RWPE2 (cell line): ENCODE measurements at regions not wholly inside any gene's neighbourhood (a gene's known extent, or its start where the extent isn't known, plus 50 kb on each side); places are given as distances from the start of the nearest gene placed in this dataset.

Source experiments
- ATAC-seq: fragments of 200-7000 bp; cut with Tn5 transposase; 3 replicates; pipeline ENCODE4 v1.9.1; 2021; ENCODE audit warnings: low read depth
- DNase-seq: peaks from one replicate; pipeline ENCODE4 v3.0.0-alpha.2; 2020; ENCODE audit warnings: low spot score
- H3K27ac ChIP-seq: fragments of 450-650 bp; 2 replicates; pipeline ENCODE4 v1.5.1; 2017; ENCODE audit warnings: mild to moderate bottlenecking; ENCODE audit not compliant: poor library complexity, severe bottlenecking
- H3K27me3 ChIP-seq: fragments of 250-450 bp; sonication (Bioruptor Pico); 2 replicates; pipeline ENCODE4 v1.5.1; 2021; ENCODE audit warnings: mild to moderate bottlenecking, moderate library complexity; ENCODE audit not compliant: insufficient read depth, poor library complexity, severe bottlenecking
- H3K36me3 ChIP-seq: fragments of 250-450 bp; sonication (Bioruptor Pico); 2 replicates; pipeline ENCODE4 v1.5.1; 2020; ENCODE audit warnings: low read depth, mild to moderate bottlenecking, moderate library complexity
- H3K4me1 ChIP-seq: fragments of 250-450 bp; sonication (Bioruptor Pico); 2 replicates; pipeline ENCODE4 v1.5.1; 2021; ENCODE audit warnings: mild to moderate bottlenecking, moderate library complexity; ENCODE audit not compliant: insufficient read depth, poor library complexity, severe bottlenecking
- H3K4me3 ChIP-seq: fragments of 250-450 bp; sonication (Bioruptor Pico); 2 replicates; pipeline ENCODE4 v1.5.1; 2021; ENCODE audit warnings: mild to moderate bottlenecking, moderate library complexity; ENCODE audit not compliant: severe bottlenecking
- H3K9me3 ChIP-seq: fragments of 250-450 bp; sonication (Bioruptor Pico); 2 replicates; pipeline ENCODE4 v1.5.1; 2021; ENCODE audit warnings: mild to moderate bottlenecking, moderate library complexity; ENCODE audit not compliant: severe bottlenecking
- TF ChIP-seq, protein P1 (sequence below): fragments of 450-650 bp; IDR thresholded peaks from one replicate; pipeline ENCODE4 v1.5.1; 2017; ENCODE audit warnings: mild to moderate bottlenecking, moderate library complexity; ENCODE audit not compliant: poor library complexity, severe bottlenecking

GRCh38 chr6:145175470-145175869, 559.9 kb downstream of the EPM2A start:
- ATAC-seq (no peak), DNase-seq (no peak)
- Histone ChIP-seq H3K4me3 (no peak overlapping the region), H3K27ac (no peak overlapping the region), H3K27me3 (no peaks in the 10 kb centered on the region), H3K4me1 (no peaks in the 10 kb centered on the region), H3K36me3 (no peaks in the 10 kb centered on the region), H3K9me3 (no peaks in the 10 kb centered on the region)
- TF ChIP-seq, protein P1, sequence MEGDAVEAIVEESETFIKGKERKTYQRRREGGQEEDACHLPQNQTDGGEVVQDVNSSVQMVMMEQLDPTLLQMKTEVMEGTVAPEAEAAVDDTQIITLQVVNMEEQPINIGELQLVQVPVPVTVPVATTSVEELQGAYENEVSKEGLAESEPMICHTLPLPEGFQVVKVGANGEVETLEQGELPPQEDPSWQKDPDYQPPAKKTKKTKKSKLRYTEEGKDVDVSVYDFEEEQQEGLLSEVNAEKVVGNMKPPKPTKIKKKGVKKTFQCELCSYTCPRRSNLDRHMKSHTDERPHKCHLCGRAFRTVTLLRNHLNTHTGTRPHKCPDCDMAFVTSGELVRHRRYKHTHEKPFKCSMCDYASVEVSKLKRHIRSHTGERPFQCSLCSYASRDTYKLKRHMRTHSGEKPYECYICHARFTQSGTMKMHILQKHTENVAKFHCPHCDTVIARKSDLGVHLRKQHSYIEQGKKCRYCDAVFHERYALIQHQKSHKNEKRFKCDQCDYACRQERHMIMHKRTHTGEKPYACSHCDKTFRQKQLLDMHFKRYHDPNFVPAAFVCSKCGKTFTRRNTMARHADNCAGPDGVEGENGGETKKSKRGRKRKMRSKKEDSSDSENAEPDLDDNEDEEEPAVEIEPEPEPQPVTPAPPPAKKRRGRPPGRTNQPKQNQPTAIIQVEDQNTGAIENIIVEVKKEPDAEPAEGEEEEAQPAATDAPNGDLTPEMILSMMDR = no peak

- H3K36me3 ChIP-seq = no peaks in the 10 kb centered on the region
- TF ChIP-seq, protein P1 = no peak
- ATAC-seq (no peak), DNase-seq (no peak)
- H3K27me3 ChIP-seq = no peaks in the 10 kb centered on the region
- H3K4me1 ChIP-seq = no peaks in the 10 kb centered on the region
- no peaks in the 10 kb centered on the region for H3K9me3 ChIP-seq
- H3K4me3 ChIP-seq = no peak overlapping the region
- no peak overlapping the region for H3K27ac ChIP-seq
Measured at GRCh38 chr6:145178391-145178790, 556.9 kb downstream of the EPM2A start.

- no peak for ATAC-seq
- H3K9me3 ChIP-seq = no peaks in the 10 kb centered on the region
Measured at GRCh38 chr6:145187491-145188206, 547.7 kb downstream of the EPM2A start.

DNA sequence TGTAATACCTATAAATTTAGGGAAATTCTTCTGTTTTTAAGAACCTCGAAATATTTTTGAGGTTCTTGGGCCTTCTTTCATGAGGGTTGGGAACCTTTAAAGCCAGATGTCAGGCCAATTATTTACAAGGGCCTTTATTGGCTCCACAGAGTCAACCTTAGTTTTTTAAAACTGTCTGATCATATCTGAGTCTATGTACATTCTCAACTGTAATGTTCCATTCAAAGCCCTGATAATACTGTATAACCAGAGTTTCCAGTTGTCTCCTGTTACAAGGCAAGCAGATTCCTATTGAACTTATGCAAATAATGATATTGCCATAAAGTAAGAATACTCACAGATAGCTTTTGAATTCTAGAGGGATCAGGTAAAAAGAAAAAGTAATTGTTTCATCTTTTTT, 545.5 kb downstream of the EPM2A start:
- ATAC-seq (no peak), DNase-seq (no peak)
- TF ChIP-seq, protein P1 = no peak
- H3K9me3 ChIP-seq = no peaks in the 10 kb centered on the region
- H3K4me1 ChIP-seq = no peaks in the 10 kb centered on the region
- no peak overlapping the region for H3K27ac ChIP-seq
- H3K4me3 ChIP-seq = no peak overlapping the region
- H3K27me3 ChIP-seq = no peaks in the 10 kb centered on the region
- H3K36me3 ChIP-seq = no peaks in the 10 kb centered on the region

More at GRCh38 chr6:145187491-145188206, 547.7 kb downstream of the EPM2A start:
- Histone ChIP-seq H3K27ac (no peak overlapping the region), H3K27me3 (no peaks in the 10 kb centered on the region), H3K4me3 (no peak overlapping the region), H3K4me1 (no peaks in the 10 kb centered on the region), H3K36me3 (no peaks in the 10 kb centered on the region)
- no peak for DNase-seq
- TF ChIP-seq, protein P1 = no peak

DNA sequence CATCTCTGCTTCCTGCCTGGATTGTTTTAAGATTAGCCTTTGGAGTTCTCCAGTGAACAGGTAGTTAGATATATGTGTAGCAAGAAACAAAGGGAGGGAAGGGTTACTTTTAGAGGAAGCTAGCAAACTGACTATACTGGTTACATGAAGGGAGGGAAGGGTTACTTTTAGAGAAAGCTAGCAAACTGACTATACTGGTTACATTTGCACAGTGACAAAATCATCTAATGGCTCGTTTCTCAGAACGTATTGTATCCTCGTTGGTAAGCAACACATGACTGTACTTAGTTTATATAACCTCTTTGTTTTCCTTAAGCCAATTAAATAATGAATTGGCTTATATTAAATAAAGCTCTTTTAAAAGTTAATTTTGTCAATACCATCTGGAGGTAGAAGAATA, 540.9 kb downstream of the EPM2A start:
- TF ChIP-seq, protein P1 = no peak
- Histone ChIP-seq H3K4me1 (no peaks in the 10 kb centered on the region), H3K36me3 (no peaks in the 10 kb centered on the region), H3K9me3 (no peaks in the 10 kb centered on the region), H3K27ac (no peak overlapping the region), H3K27me3 (no peaks in the 10 kb centered on the region), H3K4me3 (no peak overlapping the region)
- ATAC-seq (no peak), DNase-seq (no peak)
